DMS 273 (cell line): ENCODE measurements at regions not wholly inside any gene's neighbourhood (a gene's known extent, or its start where the extent isn't known, plus 50 kb on each side); places are given as distances from the start of the nearest gene placed in this dataset.

Experiments used
- DNase-seq: peaks from one replicate; lab custom pipeline; 2025; ENCODE audit not compliant: unreplicated experiment; lab: John Stamatoyannopoulos, UW

DNA sequence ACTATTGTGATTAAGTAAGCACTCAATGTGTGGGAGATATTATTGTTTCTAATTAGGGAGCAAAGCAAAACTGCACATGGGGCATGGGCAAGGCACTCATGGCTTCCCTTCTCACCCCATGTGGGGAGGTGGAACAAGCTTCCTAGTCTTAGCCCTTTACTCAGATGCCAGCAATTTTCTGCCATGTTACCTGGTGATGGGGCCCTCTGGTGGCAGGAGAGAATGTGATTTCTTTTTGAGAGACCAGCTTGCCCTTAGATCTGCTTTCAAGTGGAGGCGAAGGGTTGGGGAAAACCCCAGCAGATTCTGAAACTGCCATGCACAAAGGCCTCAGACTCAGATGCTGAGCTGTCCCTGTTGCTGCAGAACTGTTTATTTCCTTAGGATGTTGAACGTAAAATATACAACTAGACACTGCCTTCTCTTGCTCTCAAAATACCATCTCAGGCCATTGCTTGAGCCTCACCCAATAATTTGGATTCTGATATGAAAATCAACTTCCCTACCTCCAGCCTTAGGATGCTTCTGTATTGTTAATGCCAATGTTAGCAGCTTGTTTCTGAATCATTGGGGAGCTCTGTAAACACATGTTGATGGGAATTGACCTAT lies 130.2 kb upstream of the TPRG1 start:
- peak; percentile 83 for DNase-seq

DNA sequence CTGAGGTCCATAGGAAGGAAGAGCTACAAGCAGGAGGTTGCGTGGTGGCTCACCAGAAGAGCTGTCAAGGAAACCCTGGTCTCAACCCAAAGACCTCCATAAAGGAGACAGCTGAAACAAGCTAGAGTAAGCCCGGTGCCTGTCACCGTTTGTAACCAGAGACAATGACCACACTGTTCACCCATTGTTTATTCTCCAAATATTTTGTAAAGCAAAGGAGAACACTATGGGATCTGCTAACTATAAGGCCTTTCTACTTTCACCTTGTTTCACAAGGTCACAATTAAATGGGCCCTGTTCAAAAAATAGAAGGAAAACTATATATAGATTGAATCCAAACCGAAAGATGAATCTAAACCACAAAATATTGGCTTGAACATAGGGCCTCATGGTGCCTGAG lies 128.9 kb upstream of the TPRG1 start:
- no peak for DNase-seq

DNA sequence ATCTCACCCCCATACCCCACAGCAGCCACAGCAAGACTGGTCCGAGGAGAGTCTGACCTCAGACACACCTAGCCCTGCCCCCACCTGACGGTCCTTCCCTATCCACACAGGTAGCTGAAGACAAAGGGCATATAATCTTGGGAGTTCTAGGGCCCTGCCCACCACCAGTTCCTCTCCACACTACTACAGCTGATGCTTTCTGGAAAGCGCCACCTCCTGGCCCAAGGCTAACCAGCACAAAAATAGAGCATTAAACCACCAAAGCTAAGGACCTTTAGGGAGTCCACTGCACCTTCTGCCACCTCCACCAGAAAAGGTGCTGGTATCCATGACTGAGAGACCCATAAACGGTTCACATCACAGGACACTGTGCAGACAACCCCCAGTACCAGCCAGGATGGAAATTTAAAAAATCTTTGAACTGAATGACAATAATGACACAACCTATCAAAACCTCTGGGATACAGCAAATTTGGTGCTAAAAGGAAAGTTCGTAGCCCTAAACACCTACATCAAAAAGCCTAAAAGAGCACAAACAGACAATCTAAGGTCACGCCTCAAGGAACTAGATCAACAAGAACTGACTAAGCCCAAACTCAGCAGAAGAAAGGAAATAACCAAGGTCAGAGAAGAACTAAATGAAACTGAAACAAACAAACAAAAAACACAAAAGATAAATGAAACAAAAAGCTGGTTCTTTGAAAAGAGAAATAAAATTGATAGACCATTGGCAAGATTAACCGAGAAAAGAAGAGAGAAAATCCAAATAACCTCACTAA lies 122.1 kb upstream of the TPRG1 start:
- DNase-seq: peak; percentile 13

DNA sequence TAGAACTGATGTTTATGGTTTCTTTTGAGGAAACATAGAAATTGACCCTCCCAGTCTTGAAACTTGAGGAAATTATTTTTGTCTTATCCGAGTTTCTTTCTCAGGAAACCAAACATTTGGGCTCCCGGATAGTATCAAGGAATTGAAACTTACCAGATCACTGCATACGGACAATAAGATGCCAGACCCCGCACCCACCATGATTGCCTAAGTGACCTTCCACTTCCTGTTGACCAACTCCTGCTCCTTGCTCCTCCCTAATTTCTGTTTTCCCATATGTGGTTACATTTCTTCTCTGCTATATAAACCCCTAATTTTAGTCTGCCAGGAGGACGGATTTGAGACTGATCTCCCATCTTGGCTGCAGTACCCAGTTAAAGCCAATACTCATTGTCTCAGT lies 118.4 kb upstream of the TPRG1 start:
- no peak for DNase-seq

DNA sequence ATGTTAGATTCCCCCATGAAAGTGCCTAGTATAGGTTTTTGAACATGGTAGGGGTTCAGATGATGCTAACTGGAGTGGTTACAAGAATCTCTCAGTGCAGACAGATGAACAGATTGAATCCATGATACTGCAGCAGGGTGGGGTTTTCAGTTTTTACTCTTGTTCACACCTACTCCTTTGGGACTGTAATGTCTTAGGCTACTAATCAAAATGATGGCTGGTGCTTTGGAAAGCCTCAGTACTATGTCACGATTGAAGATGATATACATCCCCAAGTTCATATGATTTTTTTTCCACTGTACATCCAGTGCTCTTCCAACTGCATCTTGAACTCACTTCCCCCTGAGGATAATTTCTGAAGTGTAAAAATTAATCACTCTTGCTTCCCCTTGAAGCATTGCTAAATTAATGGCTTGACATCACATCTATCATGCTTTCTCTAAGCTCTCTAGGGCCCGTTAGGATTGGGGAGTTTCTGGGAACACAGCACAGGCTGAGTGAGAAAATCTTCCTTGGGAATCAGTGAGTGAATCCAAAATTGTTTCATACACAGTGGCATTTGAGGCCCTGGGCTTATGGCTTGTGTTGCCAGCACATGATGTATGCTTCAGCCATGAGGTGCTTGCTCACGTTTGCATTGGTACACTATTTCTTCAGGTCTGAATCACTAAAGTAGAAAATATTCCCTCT lies 115.0 kb upstream of the TPRG1 start:
- DNase-seq: no peak

DNA sequence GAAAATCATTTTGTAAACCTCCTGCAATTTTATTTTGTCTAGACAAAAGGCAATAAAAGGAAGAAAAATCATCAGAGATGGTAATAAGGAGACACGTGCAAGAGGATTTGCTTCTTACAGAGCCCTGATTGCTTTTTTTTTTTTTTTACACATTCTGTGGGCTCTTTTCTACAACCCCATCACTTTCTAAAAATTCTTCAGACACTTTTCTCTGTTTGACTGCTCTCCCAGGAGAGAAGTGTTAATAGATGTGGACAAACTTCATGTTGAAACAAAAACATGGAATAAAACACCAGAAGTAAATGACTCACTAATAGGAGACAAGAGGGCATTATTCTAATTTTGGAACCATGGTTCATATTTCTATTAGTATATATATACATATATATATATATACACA lies 114.4 kb upstream of the TPRG1 start:
- DNase-seq: no peak

DNA sequence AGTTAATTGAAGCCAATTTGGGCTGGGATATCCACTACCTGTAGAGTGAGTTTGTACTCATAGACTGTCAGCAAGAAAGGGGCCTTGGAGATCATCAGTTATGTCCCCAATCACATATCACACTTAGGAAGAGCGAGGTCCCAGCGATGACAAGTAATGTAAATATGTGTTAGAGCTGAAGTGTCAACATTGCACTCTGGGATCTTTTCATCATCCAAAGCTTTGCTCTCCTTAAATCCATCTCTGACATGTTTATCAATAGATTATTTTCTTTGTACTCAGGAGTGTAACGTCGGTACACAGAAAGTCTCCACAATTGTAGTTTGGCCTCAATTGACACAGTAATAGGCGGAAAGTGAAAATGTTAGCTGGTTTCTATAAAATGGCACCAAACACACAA lies 113.7 kb upstream of the TPRG1 start:
- no peak for DNase-seq

DNA sequence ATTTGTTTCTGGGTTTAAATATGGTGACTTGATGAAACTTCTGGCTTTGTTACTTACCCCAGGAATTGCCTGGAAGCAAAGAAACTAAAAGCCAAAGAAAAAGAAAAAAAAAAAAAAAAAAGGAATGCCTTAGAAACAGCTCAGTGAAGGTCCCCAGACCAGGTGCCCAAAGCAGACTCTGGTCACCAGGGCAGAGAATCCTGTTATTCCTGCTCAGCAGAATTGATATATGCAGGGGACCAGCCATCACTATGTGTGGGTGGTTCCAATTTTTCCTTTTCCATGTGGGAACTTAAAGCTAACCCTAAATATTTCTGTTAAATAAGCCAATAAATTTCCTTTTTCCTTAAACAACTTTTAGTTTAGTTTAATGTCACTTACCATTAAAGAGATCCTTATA lies 100.8 kb upstream of the TPRG1 start:
- no peak for DNase-seq

DNA sequence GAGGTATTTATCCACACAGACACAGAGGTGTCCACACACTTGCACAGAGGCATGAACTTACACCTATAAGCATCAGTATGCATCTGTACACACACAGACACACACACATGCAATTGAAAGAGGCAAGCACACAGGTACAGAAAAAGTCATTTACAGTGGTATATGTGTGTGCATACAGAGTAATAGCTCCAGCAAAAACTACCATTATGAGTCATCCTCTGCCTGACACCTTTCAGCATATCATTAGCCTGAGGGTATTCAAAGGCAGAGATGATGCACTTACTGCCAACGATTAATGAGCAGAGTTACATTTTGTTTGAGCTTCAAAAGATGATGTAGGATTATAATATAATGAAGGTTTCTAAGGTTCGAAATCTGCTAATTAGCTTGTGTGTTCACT lies 100.3 kb upstream of the TPRG1 start:
- DNase-seq: peak; percentile 41

DNA sequence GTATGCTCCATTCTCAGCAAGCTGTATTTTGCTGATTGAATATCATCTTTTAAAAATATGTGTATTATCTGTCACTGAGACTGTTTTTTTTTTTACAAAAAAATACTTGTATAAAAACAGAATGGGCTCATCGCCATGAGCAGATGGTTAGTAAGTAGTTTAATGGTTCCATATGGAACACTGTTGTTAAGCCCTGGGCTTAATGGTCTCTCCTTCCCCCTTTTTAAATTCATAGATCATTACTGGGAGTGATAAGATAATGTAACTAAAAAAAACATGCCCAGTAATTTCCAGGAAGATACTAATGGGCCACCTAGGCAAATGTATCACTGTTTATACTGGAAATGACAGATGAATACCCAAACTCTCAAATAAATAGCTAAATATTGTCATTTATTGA lies 95.3 kb upstream of the TPRG1 start:
- DNase-seq: peak; percentile 85

DNA sequence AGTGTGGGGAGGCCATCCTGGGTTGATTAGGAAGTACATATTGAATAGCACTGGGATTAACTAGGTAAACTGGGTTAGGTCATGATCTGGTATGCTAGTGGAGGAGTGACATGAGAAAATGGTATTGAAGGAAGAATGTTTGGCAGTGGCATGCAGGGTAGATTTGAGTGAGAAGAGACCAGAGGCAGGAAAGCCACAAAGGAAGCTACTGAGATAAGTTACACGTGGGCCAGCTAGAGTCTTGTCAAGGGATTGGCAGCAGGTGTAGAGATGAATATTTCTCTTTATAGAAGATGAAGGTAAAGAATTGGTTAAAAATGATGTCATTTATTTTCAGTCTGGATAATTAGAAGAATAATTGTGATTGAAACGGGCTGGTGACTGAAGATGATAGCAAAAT lies 91.0 kb upstream of the TPRG1 start:
- no peak for DNase-seq

DNA sequence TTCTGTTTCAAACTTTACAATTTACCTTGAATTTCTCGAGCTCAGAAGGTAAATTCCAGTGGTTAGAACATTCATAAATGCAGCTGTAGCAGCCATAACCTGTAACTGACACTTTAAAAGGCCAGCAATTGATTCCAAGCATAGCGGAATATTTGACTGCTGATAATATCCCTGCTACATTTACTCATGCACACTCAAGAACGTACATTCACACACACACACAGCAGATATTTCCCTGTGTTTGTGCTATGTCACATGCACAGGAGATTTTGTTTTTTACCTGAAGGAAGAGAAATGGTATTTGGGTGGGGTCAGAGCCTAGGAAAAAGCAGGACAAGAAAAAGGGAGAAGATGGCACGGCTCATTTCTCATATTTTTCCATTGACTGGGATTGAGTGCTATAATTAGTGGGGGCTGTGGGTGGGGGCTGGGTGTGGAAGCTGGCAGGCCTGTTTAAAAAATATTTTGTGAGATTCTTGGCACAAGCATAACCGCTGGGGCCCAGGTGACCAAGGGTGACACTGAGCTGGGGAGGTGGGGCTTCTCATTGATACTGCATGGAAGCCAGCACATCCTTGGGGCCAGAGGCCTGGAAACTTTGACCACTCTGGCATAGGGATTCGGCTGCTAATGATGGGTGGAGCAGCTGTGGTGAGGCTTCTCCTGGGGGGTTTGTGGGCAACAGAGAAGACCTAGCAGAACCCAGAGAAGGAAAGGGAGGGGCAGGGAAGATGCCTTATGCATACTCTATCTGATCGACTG lies 88.9 kb upstream of the TPRG1 start:
- DNase-seq: no peak

DNA sequence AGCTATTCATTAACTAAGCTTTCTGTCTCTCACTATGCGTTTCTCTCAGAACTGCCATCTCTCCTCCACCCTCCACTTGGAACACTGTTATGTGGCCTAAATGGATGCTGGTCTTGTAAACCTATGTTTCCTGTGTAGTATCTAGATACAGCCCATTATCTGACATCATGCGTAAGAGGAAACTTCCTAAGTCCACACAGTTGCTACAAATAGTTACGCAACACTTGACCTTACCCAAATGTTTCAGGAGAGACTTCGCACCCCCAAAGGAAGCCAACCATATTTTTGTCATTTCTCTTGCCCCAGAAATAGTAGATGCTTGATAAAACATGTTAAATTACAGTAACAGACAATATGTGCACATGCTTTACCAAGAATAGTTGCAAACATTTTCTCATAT lies 87.2 kb upstream of the TPRG1 start:
- no peak for DNase-seq

DNA sequence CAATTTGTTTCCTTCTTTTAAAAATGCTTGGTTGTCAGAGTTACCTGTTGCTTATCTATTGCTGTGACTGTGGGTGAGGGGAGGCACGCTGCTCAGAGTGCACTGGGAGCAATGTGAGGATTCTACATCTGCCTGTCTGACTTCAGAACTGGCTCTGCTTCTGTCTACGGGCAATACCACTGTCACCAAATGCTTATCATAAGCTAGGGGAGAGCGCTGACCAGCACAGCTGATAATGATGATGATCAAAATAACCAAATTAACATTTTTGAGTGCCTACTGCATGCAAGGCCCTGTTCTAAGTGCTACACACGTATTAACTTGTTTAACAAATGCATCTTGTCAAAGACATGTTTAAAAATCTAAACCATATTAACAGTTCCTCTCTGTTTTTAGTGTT lies 79.2 kb upstream of the TPRG1 start:
- no peak for DNase-seq

DNA sequence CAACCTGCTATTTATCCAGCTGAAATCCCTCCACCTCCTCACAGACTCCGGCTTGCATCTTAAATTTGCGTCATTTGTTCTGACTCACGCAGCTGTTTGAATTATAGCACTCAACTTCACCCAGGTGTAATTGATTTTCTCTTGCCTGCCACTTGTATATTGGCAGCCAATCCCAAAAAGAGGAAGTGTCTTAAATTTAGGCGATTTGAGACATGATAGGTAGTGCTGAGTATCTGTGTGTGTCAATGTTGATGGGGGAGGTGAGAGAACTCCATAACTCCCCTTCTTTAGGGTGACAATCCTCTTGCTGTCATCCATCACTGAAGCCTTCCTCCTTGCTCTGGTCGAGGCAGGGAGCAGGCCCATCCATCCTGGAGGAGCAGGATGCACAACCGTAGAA lies 77.2 kb upstream of the TPRG1 start:
- no peak for DNase-seq

DNA sequence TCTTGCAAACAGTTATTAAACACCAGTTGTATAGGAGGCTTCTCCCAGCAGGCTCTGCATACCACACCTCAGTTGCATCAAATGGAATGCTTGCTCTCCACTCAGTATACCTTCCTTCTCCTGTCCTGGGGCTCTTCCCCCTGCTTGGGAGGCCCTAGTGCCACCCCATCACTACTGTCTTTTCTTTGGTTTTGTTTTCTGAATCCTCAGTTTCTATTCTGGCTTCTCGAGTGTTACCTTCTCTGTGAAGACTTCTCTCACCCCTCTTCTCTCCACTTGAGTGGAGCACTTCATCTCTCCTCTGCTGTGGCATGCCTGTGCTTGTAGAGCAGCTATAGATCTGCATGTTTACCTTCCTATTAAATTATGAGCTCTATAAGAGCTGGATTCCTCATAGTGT lies 75.7 kb upstream of the TPRG1 start:
- no peak for DNase-seq

DNA sequence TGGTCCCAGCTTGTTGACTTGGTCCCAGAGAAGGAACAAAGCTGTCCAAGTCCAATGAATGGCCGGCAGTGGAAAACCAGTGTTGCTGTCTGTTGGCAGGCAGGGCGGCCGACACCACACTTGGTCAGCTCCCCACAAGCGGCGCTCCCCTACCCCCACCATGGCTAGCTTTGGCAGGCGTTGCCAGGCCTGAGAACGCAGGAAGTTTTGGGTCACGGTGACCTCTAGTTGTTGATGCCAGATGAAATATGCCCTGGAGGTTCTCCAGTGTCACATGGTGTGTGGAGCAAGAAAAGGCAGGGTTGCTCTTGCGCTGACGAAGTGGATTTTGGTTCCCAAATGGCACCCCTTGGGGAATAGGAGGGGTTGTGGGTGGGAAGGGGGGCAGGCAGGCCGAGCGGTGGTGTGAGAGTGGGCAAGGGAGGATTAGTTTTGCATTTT lies 72.7 kb upstream of the TPRG1 start:
- DNase-seq: no peak

DNA sequence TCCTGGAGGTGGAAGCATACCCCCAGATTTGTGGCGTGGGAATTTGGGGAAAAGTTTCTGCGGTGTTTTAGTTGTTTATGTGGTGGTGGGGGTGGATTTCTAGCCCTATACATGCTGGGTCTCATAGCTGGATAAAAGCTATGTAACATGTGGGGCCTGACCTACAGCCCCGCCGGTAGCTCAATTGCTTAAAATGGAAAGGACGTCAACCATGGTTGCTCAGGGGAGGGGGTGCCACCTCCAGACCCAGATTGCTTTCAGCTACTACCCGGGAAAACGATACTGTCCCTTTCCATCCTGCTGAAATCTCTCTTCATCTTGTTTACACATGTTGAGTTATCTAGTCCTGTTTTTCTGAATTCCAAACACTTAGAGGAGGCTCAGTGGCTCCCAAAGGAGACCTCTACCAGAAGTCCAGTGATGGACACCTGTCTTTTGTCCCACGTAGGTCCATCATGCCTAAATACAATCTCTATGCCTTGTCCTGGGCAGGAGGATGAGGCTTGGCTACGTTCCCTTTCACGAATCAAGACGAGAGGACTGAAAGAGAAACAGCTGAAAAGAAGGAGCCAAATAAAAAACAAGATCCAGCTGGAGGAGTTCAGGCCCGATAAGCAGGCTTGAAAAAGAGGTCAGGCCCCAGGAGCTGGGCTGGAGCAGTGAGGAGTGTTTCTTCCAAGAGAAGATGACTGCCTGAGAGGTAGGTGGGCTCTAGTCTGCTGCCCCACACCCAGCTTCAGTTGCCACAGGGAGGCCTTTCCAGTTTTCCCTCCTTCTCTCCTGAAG lies 72.1 kb upstream of the TPRG1 start:
- DNase-seq: no peak

DNA sequence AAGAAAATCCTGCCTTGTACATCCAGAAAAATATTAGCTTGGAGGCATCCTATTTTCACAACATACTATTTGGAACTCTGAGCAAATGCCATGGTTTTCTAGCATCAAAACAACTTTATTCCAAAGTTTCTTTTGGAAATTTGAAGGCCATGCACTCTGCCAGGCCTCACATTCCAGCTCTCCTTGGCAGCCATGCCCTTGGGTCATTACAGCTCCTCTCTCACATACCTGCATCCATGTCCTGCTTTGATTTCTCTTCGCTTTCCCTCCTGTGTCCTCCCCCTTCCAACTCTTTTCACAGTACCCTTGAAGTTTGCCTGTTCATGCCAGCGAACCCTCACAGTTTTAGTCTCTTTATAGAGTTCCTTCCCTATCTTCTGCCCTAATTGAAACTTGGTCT lies 70.9 kb upstream of the TPRG1 start:
- DNase-seq: no peak

DNA sequence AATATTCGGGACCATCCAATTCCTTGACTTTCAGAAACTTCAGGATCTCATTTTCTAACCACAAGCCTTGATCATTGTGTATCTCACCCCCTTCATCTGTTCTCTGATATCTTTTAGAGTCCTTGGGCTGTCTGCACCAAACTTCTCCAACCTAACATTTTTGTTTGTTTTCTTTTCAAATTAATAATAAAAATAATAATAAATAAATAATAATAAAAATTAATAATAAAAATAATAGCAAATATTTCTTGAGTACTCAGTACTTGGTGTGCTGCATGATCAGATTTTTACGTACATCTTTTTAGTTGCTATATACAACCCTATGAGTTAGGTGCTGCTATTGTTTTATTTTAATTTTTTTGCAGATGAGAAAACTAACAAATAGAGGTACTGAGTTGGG lies 70.2 kb upstream of the TPRG1 start:
- DNase-seq: no peak

DNA sequence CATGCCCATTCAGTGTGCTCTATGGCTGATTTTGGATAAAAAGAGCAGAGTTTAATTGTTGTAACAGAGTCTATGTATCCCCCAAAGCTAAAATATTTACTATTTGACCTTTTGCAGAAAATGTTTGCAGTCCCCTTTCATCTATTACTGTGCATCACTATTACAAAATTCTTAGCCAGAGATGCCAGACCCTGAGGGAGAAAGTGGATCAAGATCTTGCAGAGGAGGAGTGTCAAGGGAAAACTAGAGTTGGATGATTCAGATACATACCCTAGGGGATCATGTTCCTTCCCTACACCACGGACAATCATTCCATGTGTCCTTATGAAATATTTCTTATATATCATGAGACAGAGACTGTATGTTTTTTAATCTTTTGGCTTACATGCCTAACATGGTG lies 68.6 kb upstream of the TPRG1 start:
- no peak for DNase-seq
